ENCODE measurements at regions not wholly inside any gene's neighbourhood (a gene's known extent, or its start where the extent isn't known, plus 50 kb on each side); places are given as distances from the start of the nearest gene placed in this dataset.

DNA sequence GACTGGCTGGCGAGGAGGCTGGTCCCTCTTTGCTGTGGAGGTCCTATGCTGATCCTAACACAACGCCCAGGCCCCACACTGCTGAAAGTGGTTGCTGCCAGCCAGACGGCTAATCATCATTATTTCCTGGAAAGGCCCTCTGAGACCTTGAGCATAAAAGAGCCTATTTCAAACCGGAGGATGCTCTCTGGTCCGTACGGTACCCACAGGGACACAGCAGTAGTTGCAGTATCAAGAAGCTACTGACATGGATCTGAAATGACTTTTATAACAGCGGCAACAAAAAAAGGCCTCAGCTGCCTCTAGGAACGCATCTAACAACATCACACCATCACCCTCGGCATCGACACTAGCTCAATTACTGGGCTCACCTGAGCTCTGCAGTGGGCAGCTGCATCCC is 59.1 kb upstream of the FOXB1 start:
- Mint-ChIP-seq H3K27me3 (ENCODE audit: low read depth) (no peaks in the 10 kb centered on the region; the same call in 1 of the 2 replicates), H3K36me3 (no peaks in the 10 kb centered on the region), H3K9me3 (no peaks in the 10 kb centered on the region), H3K4me1 (peaks cover 27% of the 10 kb centered on the region), H3K4me3 (no peak overlapping the region), H3K27ac (no peak overlapping the region)
- DNase-seq (ENCODE audit: low spot score) (no peak), ATAC-seq (no peak)
- ChIA-PET CTCF (interaction anchor here (1.3 to 2.1 kb wide), 2 partner anchors 27 to 104 kb away, joined by 3 to 13 read pairs; no protein-coding TSS in a partner anchor), POLR2A (no interaction called here)
- TF ChIP-seq ZNF121 (CRISPR knock-in tag; IDR thresholded peaks at IDR 0.05), result no peak
- no peak for TF ChIP-seq ATF3 (CRISPR knock-in tag; conservative IDR thresholded peaks at IDR 0.05)
- TF ChIP-seq JAZF1 (CRISPR knock-in tag; IDR thresholded peaks at IDR 0.05), result no peak
- no peak for TF ChIP-seq ZNF416 (CRISPR knock-in tag; IDR thresholded peaks at IDR 0.05)

GRCh38 chr15:59941612-59942011 is 62.5 kb upstream of the FOXB1 start:
- Mint-ChIP-seq H3K4me3 (no peak overlapping the region), H3K27ac (no peak overlapping the region), H3K27me3 (ENCODE audit: low read depth) (no peaks in the 10 kb centered on the region; the same call in 1 of the 2 replicates), H3K36me3 (no peaks in the 10 kb centered on the region), H3K9me3 (no peaks in the 10 kb centered on the region), H3K4me1 (peaks cover 30% of the 10 kb centered on the region)
- ChIA-PET POLR2A (no interaction called here), CTCF (interaction anchor here (2.1 kb wide), 1 partner anchor 24 kb away, joined by 7 read pairs; no protein-coding TSS in a partner anchor)
- DNase-seq (ENCODE audit: low spot score) (no peak), ATAC-seq (peak; percentile 73)
- TF ChIP-seq GRHL2 (CRISPR knock-in tag; IDR thresholded peaks at IDR 0.05; ENCODE audit: insufficient replicate concordance, severe bottlenecking) (no peak), ZNF396 (CRISPR knock-in tag; IDR thresholded peaks at IDR 0.05; ENCODE audit: borderline replicate concordance) (no peak), SP1 (CRISPR knock-in tag; conservative IDR thresholded peaks at IDR 0.05) (no peak), ZNF416 (CRISPR knock-in tag; IDR thresholded peaks at IDR 0.05) (no peak), RELA (CRISPR knock-in tag; IDR thresholded peaks at IDR 0.05; ENCODE audit: borderline replicate concordance) (no peak), NR3C1 (CRISPR knock-in tag; conservative IDR thresholded peaks at IDR 0.05; ENCODE audit: low read depth) (no peak), NFE2L1 (CRISPR knock-in tag; IDR thresholded peaks at IDR 0.05) (no peak), ZNF263 (CRISPR knock-in tag; IDR thresholded peaks at IDR 0.05; ENCODE audit: low read depth) (no peak), NR2C2 (CRISPR knock-in tag; IDR thresholded peaks at IDR 0.05) (no peak)

DNA sequence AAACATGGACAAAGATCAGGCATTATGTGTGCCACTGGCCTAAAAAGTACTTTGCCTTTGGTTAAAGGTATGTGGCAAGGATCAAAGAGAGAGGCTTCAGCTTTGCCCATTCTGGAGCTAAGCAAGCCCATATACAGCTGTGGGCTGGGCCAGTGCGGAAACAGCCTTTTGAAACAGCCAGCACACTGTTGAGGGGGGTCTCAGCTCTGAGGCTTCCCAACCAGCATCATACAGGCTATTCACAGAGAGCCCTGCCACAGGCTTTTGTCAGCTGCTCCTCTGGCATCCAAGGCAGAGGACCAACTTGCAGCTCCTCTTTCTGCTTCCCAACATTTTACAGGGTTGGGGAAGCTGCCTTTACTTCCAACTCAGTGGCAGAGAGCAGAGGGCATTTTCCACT is 63.2 kb upstream of the FOXB1 start:
- no peaks in the 10 kb centered on the region for H3K9me3 Mint-ChIP-seq
- H3K27me3 Mint-ChIP-seq (ENCODE audit: low read depth), result no peaks in the 10 kb centered on the region; the same call in 1 of the 2 replicates
- ChIA-PET CTCF (interaction anchor here (2.1 kb wide), 1 partner anchor 23 kb away, joined by 7 read pairs; no protein-coding TSS in a partner anchor), POLR2A (no interaction called here)
- no peaks in the 10 kb centered on the region for H3K36me3 Mint-ChIP-seq
- peaks cover 30% of the 10 kb centered on the region for H3K4me1 Mint-ChIP-seq
- ATAC-seq (no peak; the same call in 1 of the 2 replicates), DNase-seq (ENCODE audit: low spot score) (no peak)
- no peak overlapping the region for H3K4me3 Mint-ChIP-seq
- TF ChIP-seq HMGXB4 (CRISPR knock-in tag; IDR thresholded peaks at IDR 0.05) (no peak), SMAD3 (CRISPR knock-in tag; IDR thresholded peaks at IDR 0.05; ENCODE audit: borderline replicate concordance) (no peak), PRDM15 (CRISPR knock-in tag; IDR thresholded peaks at IDR 0.05) (no peak), ETV6 (CRISPR knock-in tag; IDR thresholded peaks at IDR 0.05) (no peak)
- H3K27ac Mint-ChIP-seq, result no peak overlapping the region

All from WTC11 (cell line).